ENCODE measurements at regions not wholly inside any gene's neighbourhood (a gene's known extent, or its start where the extent isn't known, plus 50 kb on each side); places are given as distances from the start of the nearest gene placed in this dataset.

GRCh38 chr7:21251151-21251800 is 176.6 kb upstream of the SP4 start:
- TF ChIP-seq REST (IDR thresholded peaks at IDR 0.05; ENCODE audit: low read depth) (no peak), TAF1 (IDR thresholded peaks at IDR 0.05; ENCODE audit: low read depth) (no peak), RAD21 (IDR thresholded peaks at IDR 0.05; ENCODE audit: low read depth) (no peak), MAX (IDR thresholded peaks at IDR 0.05) (no peak), USF1 (IDR thresholded peaks at IDR 0.05) (no peak), YY1 (IDR thresholded peaks at IDR 0.05; ENCODE audit: low read depth) (no peak), TCF12 (IDR thresholded peaks at IDR 0.05; ENCODE audit: low read depth) (no peak), CREB1 (IDR thresholded peaks at IDR 0.05; ENCODE audit: low read depth) (no peak), TEAD4 (IDR thresholded peaks at IDR 0.05) (no peak), FOXM1 (IDR thresholded peaks at IDR 0.05; ENCODE audit: borderline replicate concordance, low read depth) (no peak), EP300 (IDR thresholded peaks at IDR 0.05; ENCODE audit: borderline replicate concordance) (no peak)
